ENCODE measurements at regions not wholly inside any gene's neighbourhood (a gene's known extent, or its start where the extent isn't known, plus 50 kb on each side); places are given as distances from the start of the nearest gene placed in this dataset.

GRCh38 chr1:81540216-81540615 is 260.5 kb upstream of the ADGRL2 start (continued):
- TF ChIP-seq NANOG (IDR thresholded peaks at IDR 0.05; ENCODE audit: insufficient read depth, low read depth, low read length, poor library complexity, severe bottlenecking): no peak
- TF ChIP-seq RBBP5 (IDR thresholded peaks at IDR 0.05; ENCODE audit: borderline replicate concordance, low read depth, low read length): no peak
- TF ChIP-seq JUND (IDR thresholded peaks at IDR 0.05; ENCODE audit: low read length): no peak

All from H1 (cell line).